Activated CD8-positive, alpha-beta memory T cell treated with anti-CD3 and anti-CD28 coated beads for 1 hour (primary cell): ENCODE measurements at regions not wholly inside any gene's neighbourhood (a gene's known extent, or its start where the extent isn't known, plus 50 kb on each side); places are given as distances from the start of the nearest gene placed in this dataset.

Experiments
- DNase-seq, 2 donors: peaks; one replicate each; pipeline ENCODE4 v3.0.0-alpha.2; 2020; ENCODE audit warnings: low read depth in 1 of 2; ENCODE audit errors: extremely low read depth in 1 of 2

- DNase-seq: no peak
Observed at GRCh38 chr12:65596514-65597091, 227.7 kb upstream of the HMGA2 start.

GRCh38 chr12:65597527-65597926 is 226.8 kb upstream of the HMGA2 start:
- no peak for DNase-seq

DNA sequence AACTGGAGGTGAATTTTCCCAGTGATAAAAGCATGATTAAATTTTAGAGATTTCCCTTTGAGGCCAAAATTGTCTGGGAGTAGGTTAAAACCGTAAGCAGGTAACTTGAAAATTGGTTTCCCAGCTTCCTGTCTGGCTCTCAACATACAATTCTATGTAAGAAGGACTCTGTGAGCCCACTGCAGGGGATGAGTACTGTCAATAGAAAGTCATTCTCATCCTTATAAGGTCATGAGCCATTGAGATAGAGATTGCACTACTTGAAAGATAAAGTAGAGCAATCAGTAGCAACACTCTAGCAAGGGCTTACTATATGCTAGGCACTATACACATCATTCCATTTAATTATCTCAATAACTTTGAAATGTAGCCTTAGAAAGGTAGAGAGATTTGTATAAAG is 225.6 kb upstream of the HMGA2 start:
- DNase-seq: no peak

- no peak for DNase-seq
Observed at GRCh38 chr12:65602253-65602609, 222.1 kb upstream of the HMGA2 start.

DNA sequence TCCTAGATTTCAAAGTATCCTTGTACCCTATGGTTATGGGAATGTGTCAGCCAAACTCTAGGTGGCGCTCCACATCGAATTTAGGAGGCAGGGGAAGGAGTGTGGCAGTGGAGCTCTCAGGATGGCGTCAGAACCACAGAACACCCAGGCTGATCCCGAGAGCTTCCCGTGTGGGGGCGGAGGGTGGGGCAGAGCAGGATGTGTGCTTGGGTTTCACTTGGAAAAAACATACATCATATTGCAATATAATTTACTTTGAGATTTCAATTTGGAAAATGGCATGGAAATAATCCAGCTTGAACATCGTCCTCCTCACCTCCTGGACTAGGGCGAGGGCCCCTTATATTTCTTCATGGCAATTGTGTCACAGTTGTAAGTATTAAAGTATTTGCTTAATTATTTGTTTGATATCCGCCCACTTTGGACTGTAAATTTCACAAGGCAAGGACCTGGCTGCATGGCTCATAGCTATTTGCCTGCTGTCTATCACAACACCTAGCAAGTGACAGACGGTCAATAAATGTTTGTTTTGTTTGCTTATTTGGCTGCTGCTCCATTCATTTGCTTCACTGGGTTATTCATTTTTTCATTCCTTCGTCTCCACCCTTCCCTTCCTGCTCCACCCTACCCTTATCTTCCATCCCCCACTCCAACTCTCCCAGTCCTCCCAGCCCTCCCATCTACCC is 221.5 kb upstream of the HMGA2 start:
- DNase-seq: peak in 1 of 2 donors; percentile 0

DNA sequence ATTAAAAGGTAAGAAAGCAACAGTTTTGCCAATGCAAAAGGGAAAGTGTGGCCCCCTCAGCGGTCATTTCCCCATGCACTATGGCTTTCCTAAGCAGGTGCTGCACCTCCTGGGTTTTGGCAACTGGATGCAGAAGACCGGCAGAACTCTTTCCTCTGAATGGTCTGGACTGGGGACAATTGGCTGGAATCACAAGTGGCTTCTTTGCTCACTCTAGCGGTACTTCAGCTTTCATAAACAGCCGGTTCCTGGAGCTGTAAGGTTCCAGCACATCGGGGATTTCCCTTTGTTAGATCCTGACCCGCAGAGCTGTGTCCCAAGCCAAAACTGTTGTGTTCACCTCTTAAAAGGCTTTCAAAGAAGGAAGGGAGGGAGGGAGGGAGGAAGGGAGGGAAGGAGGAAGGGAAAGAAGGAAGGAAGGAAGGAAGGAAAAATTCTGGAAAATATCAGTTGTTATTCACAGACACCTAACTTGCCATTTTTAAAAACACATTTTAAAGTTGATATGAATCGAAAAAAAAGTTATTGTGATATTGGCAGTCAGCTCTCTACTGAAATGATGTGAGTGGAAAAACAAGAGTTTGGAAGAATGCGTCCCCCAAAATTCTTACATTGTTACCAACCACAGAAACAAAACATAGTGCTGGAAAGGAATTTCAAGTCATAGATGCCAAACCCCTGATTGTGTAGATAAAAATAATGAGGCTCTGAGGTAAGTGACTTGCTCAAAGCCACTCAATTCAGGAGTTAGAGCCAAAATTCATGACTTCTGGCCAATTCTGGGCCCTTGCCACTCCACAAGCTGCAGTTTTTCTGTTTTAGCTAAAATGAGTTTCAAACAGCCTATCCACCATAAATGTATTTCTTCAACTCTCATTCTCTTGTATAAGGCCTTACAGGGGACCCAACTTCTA is 220.6 kb upstream of the HMGA2 start:
- no peak for DNase-seq

GRCh38 chr12:65605019-65605418 is 219.3 kb upstream of the HMGA2 start:
- DNase-seq: no peak

DNA sequence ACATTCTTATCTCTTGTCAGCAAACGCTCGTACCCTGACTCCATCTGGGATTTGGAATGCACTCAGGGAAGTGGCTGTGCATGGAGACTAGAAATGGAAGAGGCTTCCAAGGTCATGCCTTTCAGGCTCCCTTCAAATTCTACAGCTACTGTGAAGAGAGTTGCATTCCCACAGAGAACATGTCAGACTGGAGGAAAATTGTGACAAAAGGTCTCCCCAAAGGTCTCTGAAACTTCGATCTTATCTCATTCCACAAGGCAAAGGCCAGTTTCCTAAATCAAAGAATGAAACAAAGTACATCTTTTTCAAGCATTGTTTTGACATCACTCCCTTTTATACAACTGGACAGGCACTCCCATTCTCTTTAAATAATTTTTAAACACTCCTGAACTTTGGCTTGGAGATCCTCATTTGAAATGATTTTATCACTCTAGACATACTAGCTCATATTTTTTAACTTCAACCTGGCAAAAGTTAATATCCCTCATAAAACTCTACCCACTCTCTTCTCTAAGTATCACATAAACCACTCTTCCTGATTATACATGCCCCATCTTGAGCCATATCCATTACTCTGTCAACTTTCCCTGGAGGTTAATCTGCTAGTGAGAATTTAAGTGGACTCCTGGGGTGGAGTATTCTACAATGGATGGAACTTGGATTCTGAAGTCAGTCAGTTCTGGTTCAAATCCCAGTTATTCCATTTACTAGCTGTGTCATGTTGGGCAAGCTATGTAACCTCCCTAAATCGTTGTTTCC is 218.1 kb upstream of the HMGA2 start:
- no peak for DNase-seq

DNA sequence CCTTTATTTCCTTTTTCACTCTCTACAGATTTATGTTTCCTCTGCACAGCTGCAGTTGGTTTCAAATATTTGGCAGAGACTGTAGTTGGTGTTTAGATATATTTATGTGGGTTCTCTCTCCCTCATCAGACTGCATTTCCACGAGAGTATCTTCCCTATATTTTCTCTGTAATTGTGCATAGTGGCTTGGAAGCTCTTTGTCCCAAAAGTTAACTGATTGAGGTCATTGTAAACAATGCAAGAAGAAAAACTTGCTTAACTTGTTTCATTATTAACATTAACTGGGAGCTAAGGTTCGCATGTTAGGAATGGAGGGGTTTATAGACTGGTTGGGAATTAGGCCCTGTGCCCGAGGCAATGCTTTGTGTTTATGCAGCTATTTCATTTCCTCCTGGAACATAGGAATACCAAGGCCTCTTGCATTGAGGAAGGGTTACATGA is 216.9 kb upstream of the HMGA2 start:
- DNase-seq: no peak

GRCh38 chr12:65608319-65608916 is 215.9 kb upstream of the HMGA2 start:
- no peak for DNase-seq

DNA sequence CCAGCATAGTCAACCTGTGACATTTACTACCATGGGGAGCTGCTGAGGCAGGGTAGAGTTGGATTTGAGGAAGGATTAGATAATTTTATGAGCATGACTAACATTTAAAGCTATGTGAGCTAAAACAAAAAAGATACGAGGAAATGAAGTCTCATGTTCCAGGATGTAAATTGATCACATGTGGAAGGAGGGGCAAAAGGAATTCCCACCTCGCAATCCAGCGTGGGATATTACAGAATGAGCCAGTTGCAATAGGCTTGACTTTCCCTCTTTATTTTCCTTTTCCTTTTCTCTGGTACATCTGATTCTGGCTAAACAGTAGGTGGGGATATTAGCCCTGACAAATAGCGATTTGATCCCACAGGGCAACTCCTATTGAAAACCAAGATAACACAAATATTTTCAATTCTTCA is 214.9 kb upstream of the HMGA2 start:
- no peak for DNase-seq

DNA sequence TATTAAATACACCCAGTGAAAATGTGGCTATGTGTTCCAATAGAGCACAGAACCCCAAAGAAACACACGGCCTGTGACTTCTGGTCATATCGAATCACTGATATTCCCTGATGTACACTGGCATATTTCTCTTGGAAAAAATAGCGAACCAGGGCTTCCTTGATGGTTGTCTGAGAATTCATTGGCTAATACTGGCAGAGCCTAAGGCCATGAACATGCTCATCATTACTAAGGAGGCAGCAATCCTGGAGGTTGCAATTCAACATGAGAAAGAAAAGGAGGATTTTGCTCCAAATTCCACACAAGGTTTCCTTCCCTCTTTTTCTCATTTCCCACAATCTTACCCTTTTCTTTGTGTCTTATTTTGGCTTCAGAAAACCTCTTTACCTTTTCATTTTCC is 212.9 kb upstream of the HMGA2 start:
- DNase-seq: no peak

DNA sequence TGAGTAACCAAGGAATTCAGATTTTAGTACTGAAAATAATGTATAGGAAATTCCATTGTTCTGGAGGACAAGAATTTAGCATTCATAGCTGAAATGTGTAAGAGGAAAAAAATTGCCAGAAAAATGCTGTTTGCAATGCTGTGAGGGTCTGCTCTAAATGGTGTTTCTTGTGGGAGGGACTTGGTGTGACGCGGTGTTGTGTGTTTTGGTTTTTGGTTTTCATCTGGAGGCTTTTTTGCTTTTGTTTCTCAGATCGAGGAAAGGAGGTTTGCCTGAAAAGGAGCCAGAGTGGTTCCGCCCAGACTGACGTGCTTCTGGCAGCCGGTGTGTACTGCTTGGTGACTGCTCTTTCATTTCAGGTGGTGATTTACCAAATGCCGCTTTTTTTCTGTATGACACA is 211.8 kb upstream of the HMGA2 start:
- DNase-seq: no peak

DNA sequence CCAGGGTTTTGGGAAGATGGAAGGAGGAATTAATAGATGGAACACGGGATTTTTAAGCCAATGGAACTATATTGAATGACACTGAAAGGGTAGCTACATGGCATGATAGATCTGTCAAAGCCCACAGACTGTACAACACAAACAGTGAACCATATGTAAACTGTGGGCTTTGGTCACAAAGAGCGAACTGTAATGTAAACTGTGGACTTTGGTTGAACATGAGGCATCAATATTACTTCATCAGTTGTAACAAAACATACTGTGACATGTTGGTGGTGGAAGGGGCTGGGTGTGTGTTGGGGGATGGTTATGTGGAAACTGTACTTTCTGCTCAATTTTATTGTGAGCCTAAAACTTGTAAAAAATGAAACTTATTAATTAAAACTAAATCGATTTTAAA is 210.6 kb upstream of the HMGA2 start:
- no peak for DNase-seq

DNA sequence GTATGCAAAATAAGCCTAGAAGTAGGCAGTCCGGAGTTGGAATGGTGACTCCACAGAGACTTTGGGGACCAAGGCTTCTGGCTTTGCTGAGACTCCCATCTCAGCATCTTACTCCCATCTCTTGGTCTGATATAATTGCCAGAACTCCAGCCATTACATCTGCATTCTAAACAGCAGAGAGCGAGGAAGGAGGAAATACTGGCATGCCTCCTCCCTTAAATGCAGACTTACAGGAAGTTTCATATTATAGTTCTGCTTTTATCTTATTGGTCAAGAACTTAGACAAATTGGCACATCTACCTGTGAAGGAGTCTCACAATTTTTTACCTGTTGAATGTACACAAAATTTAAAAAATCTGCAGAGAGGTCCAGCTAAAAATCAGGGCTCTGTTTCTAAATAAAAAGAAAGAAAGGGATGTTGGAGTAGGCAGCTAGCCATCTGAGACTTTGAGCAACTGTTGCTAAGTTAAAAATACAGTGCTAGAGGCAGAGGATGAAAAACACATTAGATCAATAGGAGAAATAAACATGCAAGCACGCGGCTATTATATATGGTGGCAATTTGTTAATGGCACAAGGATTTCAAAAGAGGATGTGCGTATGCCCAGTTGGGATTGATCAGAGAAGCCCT is 209.9 kb upstream of the HMGA2 start:
- DNase-seq: no peak

DNA sequence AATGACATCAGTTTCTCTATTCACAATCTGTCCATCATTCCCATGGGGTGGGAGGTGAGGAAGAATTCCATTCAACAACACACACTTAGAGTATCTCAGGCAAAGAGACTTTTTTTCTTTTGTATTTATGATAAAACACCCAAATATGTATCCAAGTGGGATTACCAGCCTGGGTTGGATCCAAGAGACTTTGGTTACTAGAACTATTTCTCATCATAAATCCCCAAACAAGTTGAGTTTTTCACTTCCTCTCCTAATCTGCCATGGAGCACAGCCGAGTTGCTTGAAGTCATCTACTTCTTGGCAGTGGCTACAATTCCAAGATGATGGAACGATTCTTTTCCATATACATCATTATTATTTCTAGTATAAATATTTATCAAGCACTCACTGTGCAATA is 209.2 kb upstream of the HMGA2 start:
- DNase-seq: no peak

DNA sequence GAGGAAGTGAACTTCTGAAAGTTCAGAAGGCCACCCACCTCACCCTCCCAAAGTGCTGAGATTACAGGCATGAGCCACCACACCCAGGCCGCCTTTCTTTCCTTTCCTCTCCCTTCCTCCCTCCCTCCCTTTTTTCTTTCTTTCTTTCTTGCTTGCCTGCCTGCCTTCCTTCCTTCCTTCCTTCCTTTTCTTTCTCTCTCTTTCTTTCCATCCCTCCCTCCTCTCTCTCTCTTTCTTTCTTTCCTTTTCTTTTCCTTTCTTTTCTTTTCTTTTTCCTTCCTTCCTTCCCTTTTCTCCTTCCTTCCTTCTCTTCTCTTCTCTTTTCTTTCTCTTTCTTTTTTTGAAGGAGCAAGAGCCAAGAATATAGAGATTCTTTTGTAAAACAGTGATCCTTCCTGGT is 208.3 kb upstream of the HMGA2 start:
- no peak for DNase-seq

DNA sequence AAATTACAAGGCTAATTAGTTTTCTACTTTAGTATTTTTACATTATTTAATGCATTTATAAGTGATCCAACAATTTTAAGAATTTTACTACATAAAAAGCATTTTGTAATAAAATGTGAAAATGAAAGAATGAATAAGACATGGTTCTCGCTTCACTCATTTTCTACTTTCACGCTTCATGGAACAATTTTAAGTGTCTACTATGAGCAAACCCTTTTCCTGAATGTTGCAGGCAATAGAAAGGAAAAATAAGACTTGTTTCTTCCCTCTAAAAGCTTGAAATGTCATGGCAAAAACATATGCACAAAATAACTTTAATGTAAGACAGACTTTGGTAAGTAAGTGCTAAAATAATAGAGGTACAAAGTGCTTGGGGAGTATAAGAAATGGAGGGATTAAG is 205.7 kb upstream of the HMGA2 start:
- DNase-seq: no peak

DNA sequence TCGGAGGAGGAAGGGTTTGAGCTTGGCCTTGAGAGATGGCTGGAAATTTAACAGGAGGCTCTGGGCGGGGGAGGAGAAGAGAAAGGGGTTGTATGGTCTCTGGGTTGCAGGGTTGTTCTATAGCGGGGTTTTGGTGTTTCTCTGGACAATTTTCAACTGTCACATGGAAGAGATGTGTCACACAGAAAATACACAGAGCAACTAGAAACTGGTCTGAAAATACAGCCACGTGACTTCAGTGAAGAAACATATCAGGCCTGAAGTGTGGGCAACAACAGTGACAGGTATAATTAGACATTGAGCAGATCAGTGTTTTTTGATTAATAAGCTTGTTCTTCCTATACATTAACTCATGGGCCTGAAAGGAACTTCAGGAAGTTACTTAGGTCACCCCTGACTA is 205.3 kb upstream of the HMGA2 start:
- no peak for DNase-seq

- DNase-seq: no peak
Observed at GRCh38 chr12:65620046-65620445, 204.2 kb upstream of the HMGA2 start.
